Ishikawa (cell line): ENCODE measurements at regions not wholly inside any gene's neighbourhood (a gene's known extent, or its start where the extent isn't known, plus 50 kb on each side); places are given as distances from the start of the nearest gene placed in this dataset.

Experiments used
- EP300 ChIP-seq: IDR thresholded peaks from 2 replicates; pipeline ENCODE4 v1.6.1; 2012; ENCODE audit warnings: borderline replicate concordance
- RAD21 ChIP-seq: IDR thresholded peaks from 2 replicates; pipeline ENCODE4 v1.6.1; 2012; ENCODE audit warnings: low read depth
- REST ChIP-seq: IDR thresholded peaks from 2 replicates; pipeline ENCODE4 v1.6.1; 2012; ENCODE audit warnings: low read depth, mild to moderate bottlenecking
- TF ChIP-seq, protein P1 (sequence below): IDR thresholded peaks from 2 replicates; pipeline ENCODE4 v1.6.1; 2012

GRCh38 chr15:87118846-87119245, 1039.2 kb downstream of the AGBL1 start:
- TF ChIP-seq RAD21: no peak
- no peak for TF ChIP-seq REST
- TF ChIP-seq, protein P1, sequence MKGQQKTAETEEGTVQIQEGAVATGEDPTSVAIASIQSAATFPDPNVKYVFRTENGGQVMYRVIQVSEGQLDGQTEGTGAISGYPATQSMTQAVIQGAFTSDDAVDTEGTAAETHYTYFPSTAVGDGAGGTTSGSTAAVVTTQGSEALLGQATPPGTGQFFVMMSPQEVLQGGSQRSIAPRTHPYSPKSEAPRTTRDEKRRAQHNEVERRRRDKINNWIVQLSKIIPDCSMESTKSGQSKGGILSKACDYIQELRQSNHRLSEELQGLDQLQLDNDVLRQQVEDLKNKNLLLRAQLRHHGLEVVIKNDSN: no peak
- no peak for TF ChIP-seq EP300
